Esophagus squamous epithelium (tissue), 4 donors: ENCODE measurements at regions not wholly inside any gene's neighbourhood (a gene's known extent, or its start where the extent isn't known, plus 50 kb on each side); places are given as distances from the start of the nearest gene placed in this dataset.

Experiments used
- CTCF ChIP-seq, 6 experiments: fragments of 450-650 bp in 4 of 6; fragments of 200-600 bp in 2 of 6; sonication (generic) in 2 of 6; IDR thresholded peaks; one replicate each; pipeline ENCODE4 v1.5.1; 2016 to 2019; ENCODE audit warnings: antibody characterized with exemption in 6 of 6, mild to moderate bottlenecking in 4 of 6, moderate library complexity in 4 of 6
- POLR2A ChIP-seq, 4 donors: fragments of 450-650 bp; IDR thresholded peaks; one replicate each; pipeline ENCODE4 v1.6.1; 2017; ENCODE audit warnings: antibody characterized with exemption in 4 of 4, mild to moderate bottlenecking in 4 of 4, moderate library complexity in 3 of 4

- TF ChIP-seq CTCF (IDR thresholded peaks at IDR 0.05) (no peak), POLR2A (IDR thresholded peaks at IDR 0.05) (no peak)
Observed at GRCh38 chr10:78684947-78685346, 383.8 kb upstream of the ZMIZ1 start.
